H1 (cell line): ENCODE measurements at regions not wholly inside any gene's neighbourhood (a gene's known extent, or its start where the extent isn't known, plus 50 kb on each side); places are given as distances from the start of the nearest gene placed in this dataset.

Experiments
- KDM4A ChIP-seq: IDR thresholded peaks from one replicate; pipeline ENCODE4 v1.7.1; 2012; ENCODE audit warnings: low read depth, mild to moderate bottlenecking, moderate library complexity, low read length, inconsistent platforms; ENCODE audit not compliant: severe bottlenecking

GRCh38 chr2:76082509-76082908, 371.8 kb upstream of the GCFC2 start (continued):
- TF ChIP-seq KDM4A: no peak
